SH-SY5Y (cell line): ENCODE measurements at regions not wholly inside any gene's neighbourhood (a gene's known extent, or its start where the extent isn't known, plus 50 kb on each side); places are given as distances from the start of the nearest gene placed in this dataset.

Experiments
- GATA2 ChIP-seq: IDR thresholded peaks from 2 replicates; pipeline ENCODE4 v1.6.1; 2011; ENCODE audit warnings: mild to moderate bottlenecking, low read depth, low read length
- GATA3 ChIP-seq: IDR thresholded peaks from 2 replicates; pipeline ENCODE4 v1.6.1; 2011; ENCODE audit warnings: low read depth, mild to moderate bottlenecking, low read length, moderate library complexity

DNA sequence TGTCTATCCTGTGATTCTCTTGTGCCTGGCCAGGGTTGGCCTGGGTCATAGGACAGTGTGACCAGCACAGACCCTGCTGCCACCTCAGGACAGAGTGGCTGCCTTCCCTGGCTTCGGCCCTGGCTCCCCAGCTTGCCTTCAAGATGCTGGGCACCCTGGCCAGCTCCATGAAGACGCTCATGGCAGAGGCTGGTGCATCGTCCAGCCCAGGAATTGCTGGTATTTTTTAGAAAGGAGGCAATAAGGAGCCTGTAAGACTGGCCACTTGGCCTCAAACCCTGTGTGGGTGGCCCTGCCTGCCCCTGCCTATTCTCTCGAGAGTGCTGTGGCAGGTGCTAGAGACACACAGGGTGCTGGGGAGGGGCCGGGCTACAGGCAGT, 70.4 kb upstream of the ACTRT2 start:
- TF ChIP-seq GATA2 (no peak), GATA3 (no peak)
